SK-N-SH (cell line): ENCODE measurements at regions not wholly inside any gene's neighbourhood (a gene's known extent, or its start where the extent isn't known, plus 50 kb on each side); places are given as distances from the start of the nearest gene placed in this dataset.

ENCODE experiments used
- CTCF ChIA-PET: fragments of 300-600, 350-600 bp; formaldehyde crosslinking; extraction: SDS; loops from one replicate; lab custom pipeline; 2021; lab: Yijun Ruan, JAX
- POLR2A ChIA-PET: fragments of 350-600 bp; sonication (Branson Sonifier 250); formaldehyde crosslinking; extraction: SDS; loops from one replicate; lab custom pipeline; 2020; ENCODE audit warnings: antibody characterized with exemption, inconsistent platforms; lab: Yijun Ruan, JAX
- DNase-seq: peaks from one replicate; pipeline ENCODE4 v3.0.0; 2012
- H2AFZ ChIP-seq: fragments of 200-600 bp; sonication (generic); 2 replicates; pipeline ENCODE4 v1.8.1; 2016; ENCODE audit warnings: antibody characterized with exemption, mild to moderate bottlenecking, low read depth
- H3F3A ChIP-seq: fragments of 200-600 bp; sonication (generic); replicated peaks from 2 replicates; pipeline ENCODE3; 2016; ENCODE audit warnings: antibody characterized with exemption, mild to moderate bottlenecking; ENCODE audit not compliant: insufficient read depth
- H3K27ac ChIP-seq, 2 experiments: fragments of 200-500 bp in 1 of 2; fragments of 200-600 bp in 1 of 2; sonication (Bioruptor generic) in 1 of 2; sonication (generic), shearing (Covaris generic) in 1 of 2; 2 replicates each; pipeline versions ENCODE4 v1.5.1 to v1.6.1; 2014 to 2016; ENCODE audit warnings: low read depth in 2 of 2, inconsistent platforms in 1 of 2, low read length in 1 of 2, mild to moderate bottlenecking in 1 of 2, mixed read lengths in 1 of 2
- H3K27me3 ChIP-seq: fragments of 200-600 bp; sonication (generic), shearing (Covaris generic); 2 replicates; pipeline ENCODE4 v1.6.1; 2016; ENCODE audit warnings: mixed run types; ENCODE audit not compliant: insufficient read depth
- H3K36me3 ChIP-seq, 2 experiments: fragments of 200-500 bp in 1 of 2; fragments of 200-600 bp in 1 of 2; sonication (Bioruptor generic) in 1 of 2; sonication (generic) in 1 of 2; replicated peaks in 1 of 2; 2 replicates each; pipeline versions ENCODE3 to v1.5.1; 2014 to 2016; ENCODE audit warnings: low read length in 1 of 2, mild to moderate bottlenecking in 1 of 2; ENCODE audit not compliant: insufficient read depth in 2 of 2, control insufficient read depth in 1 of 2
- H3K4me1 ChIP-seq, 2 experiments: fragments of 200-500 bp in 1 of 2; fragments of 200-600 bp in 1 of 2; sonication (Bioruptor generic) in 1 of 2; sonication (generic), shearing (Covaris generic) in 1 of 2; 2 replicates each; pipeline versions ENCODE4 v1.5.1 to v1.6.1; 2014 to 2016; ENCODE audit warnings: low read depth in 1 of 2, low read length in 1 of 2, mixed run types in 1 of 2; ENCODE audit not compliant: insufficient read depth in 2 of 2, control insufficient read depth in 1 of 2
- H3K4me2 ChIP-seq: fragments of 200-600 bp; sonication (generic), shearing (Covaris generic); 2 replicates; pipeline ENCODE4 v1.6.1; 2017; ENCODE audit warnings: mixed run types
- H3K4me3 ChIP-seq, 2 experiments: fragments of 200-500 bp in 1 of 2; fragments of 200-600 bp in 1 of 2; sonication (Bioruptor generic) in 1 of 2; sonication (generic), shearing (Covaris generic) in 1 of 2; 2 replicates each; pipeline versions ENCODE4 v1.5.1 to v1.8.1; 2014 to 2016; ENCODE audit warnings: low read depth in 2 of 2, inconsistent platforms in 1 of 2, low read length in 1 of 2, mild to moderate bottlenecking in 1 of 2, mixed read lengths in 1 of 2, moderate library complexity in 1 of 2
- H3K79me2 ChIP-seq: fragments of 200-600 bp; sonication (generic); 2 replicates; pipeline ENCODE4 v1.8.1; 2017; ENCODE audit warnings: mild to moderate bottlenecking; ENCODE audit not compliant: insufficient read depth
- H3K9ac ChIP-seq: fragments of 200-600 bp; sonication (generic); 2 replicates; pipeline ENCODE4 v1.6.1; 2017; ENCODE audit warnings: mixed run types
- H3K9me2 ChIP-seq: fragments of 200-600 bp; sonication (generic); 2 replicates; pipeline ENCODE4 v1.6.1; 2017; ENCODE audit warnings: mixed run types
- H3K9me3 ChIP-seq: fragments of 200-600 bp; sonication (generic); 2 replicates; pipeline ENCODE4 v1.6.1; 2017; ENCODE audit warnings: mixed run types, mild to moderate bottlenecking, moderate library complexity
- H4K20me1 ChIP-seq: fragments of 200-600 bp; sonication (generic); 2 replicates; pipeline ENCODE4 v1.6.1; 2017; ENCODE audit warnings: mild to moderate bottlenecking, mixed run types; ENCODE audit not compliant: insufficient read depth
- CTCF ChIP-seq: fragments of 200-600 bp; sonication (generic); IDR thresholded peaks from 2 replicates; pipeline ENCODE4 v1.6.1; 2017; ENCODE audit warnings: antibody characterized with exemption, mild to moderate bottlenecking, moderate library complexity
- ELF1 ChIP-seq: IDR thresholded peaks from 2 replicates; pipeline ENCODE4 v1.4.0; 2012
- EZH2phosphoT487 ChIP-seq: fragments of 200-600 bp; sonication (generic); IDR thresholded peaks from 2 replicates; pipeline ENCODE4 v1.6.1; 2017; ENCODE audit warnings: low read depth, mixed run types, mild to moderate bottlenecking, antibody characterized with exemption, moderate library complexity, borderline replicate concordance
- FOSL2 ChIP-seq: IDR thresholded peaks from 2 replicates; pipeline ENCODE4 v1.4.0; 2012; ENCODE audit warnings: low read depth, mild to moderate bottlenecking, moderate library complexity, borderline replicate concordance
- FOXJ3 ChIP-seq: sonication (generic); formaldehyde crosslinking; IDR thresholded peaks from 2 replicates; pipeline ENCODE4 v1.5.1; 2020; ENCODE audit warnings: mild to moderate bottlenecking, missing genetic modification reagents
- GATA2 ChIP-seq: sonication (generic); formaldehyde crosslinking; IDR thresholded peaks from 2 replicates; pipeline ENCODE4 v1.5.0; 2020; ENCODE audit warnings: mild to moderate bottlenecking, missing genetic modification reagents
- IRF3 ChIP-seq: fragments of 150-350 bp; IDR thresholded peaks from 2 replicates; pipeline ENCODE4 v1.6.1; 2016; ENCODE audit warnings: mild to moderate bottlenecking, low read depth, low read length
- JUND ChIP-seq: IDR thresholded peaks from 2 replicates; pipeline ENCODE4 v1.4.0; 2012
- MAX ChIP-seq: IDR thresholded peaks from 2 replicates; pipeline ENCODE4 v1.4.0; 2012; ENCODE audit warnings: low read depth
- MEF2A ChIP-seq: IDR thresholded peaks from 2 replicates; pipeline ENCODE4 v1.4.0; 2012; ENCODE audit warnings: low read depth, borderline replicate concordance
- PBX3 ChIP-seq: IDR thresholded peaks from 2 replicates; pipeline ENCODE4; 2012
- RAD21 ChIP-seq: IDR thresholded peaks from 2 replicates; pipeline ENCODE4 v1.6.1; 2012; ENCODE audit warnings: mild to moderate bottlenecking, low read length
- RCOR1 ChIP-seq: fragments of 150-350 bp; IDR thresholded peaks from 2 replicates; pipeline ENCODE4 v1.6.1; 2017; ENCODE audit warnings: antibody characterized with exemption, low read length
- REST ChIP-seq: IDR thresholded peaks from 2 replicates; pipeline ENCODE4 v1.6.1; 2012; ENCODE audit warnings: mild to moderate bottlenecking, low read depth, low read length, moderate library complexity
- SIN3A ChIP-seq: IDR thresholded peaks from 2 replicates; pipeline ENCODE4 v1.6.1; 2012; ENCODE audit warnings: low read depth, mild to moderate bottlenecking, low read length, moderate library complexity, borderline replicate concordance
- YY1 ChIP-seq: IDR thresholded peaks from 2 replicates; pipeline ENCODE4 v1.4.0; 2012; ENCODE audit warnings: low read depth, mild to moderate bottlenecking
- whole genome bisulfite sequencing: methylation state at CpG from one replicate; pipeline ENCODE4 v1.1.6; 2017; ENCODE audit warnings: low lambda C conversion rate; 5-methylcytosine and 5-hydroxymethylcytosine counted together

GRCh38 chr13:104355041-104355670 lies 1288.9 kb upstream of the SLC10A2 start:
- no peak for TF ChIP-seq RAD21
- TF ChIP-seq ELF1, result no peak
- no peak for TF ChIP-seq RCOR1
- TF ChIP-seq CTCF, result no peak
- TF ChIP-seq, all 33 proteins: peak for 0
- Histone ChIP-seq H3K4me1 (peaks cover 0 to 9% of the 10 kb centered on the region in 2 experiments; a peak in 2 of 4 replicates), H3K4me3 (no peak overlapping the region), H2AFZ (no peak overlapping the region), H3K79me2 (no peaks in the 10 kb centered on the region), H3K9me2 (no peaks in the 10 kb centered on the region), H3K9me3 (no peaks in the 10 kb centered on the region), H3K9ac (no peak overlapping the region), H3K4me2 (no peak overlapping the region), H3K36me3 (no peaks in the 10 kb centered on the region), H4K20me1 (no peaks in the 10 kb centered on the region), H3F3A (no peaks in the 10 kb centered on the region), H3K27me3 (no peaks in the 10 kb centered on the region), H3K27ac (no peak overlapping the region)
- ChIA-PET CTCF (no interaction called here), POLR2A (no interaction called here)
- 57% methylated on average over 6 of the region's 6 CpGs for WGBS
- no peak for DNase-seq

GRCh38 chr13:104327211-104327610 lies 1261.0 kb upstream of the SLC10A2 start:
- DNase-seq, result no peak
- no peak overlapping the region for H3K27ac ChIP-seq
- no peak for TF ChIP-seq GATA2 (CRISPR knock-in tag)
- no peak for TF ChIP-seq SIN3A
- TF ChIP-seq JUND, result no peak
- TF ChIP-seq MAX, result no peak
- TF ChIP-seq MEF2A, result no peak
- TF ChIP-seq REST, result no peak
- TF ChIP-seq ELF1, result no peak
- no peak for TF ChIP-seq FOXJ3 (CRISPR knock-in tag)
- TF ChIP-seq PBX3, result no peak
- TF ChIP-seq EZH2phosphoT487, result no peak
- TF ChIP-seq IRF3, result no peak
- TF ChIP-seq FOSL2, result no peak
- no peak for TF ChIP-seq YY1
- no peaks in the 10 kb centered on the region for H3F3A ChIP-seq
- H3K9me2 ChIP-seq, result no peaks in the 10 kb centered on the region
- ChIA-PET POLR2A (no interaction called here), CTCF (no interaction called here)
- H3K79me2 ChIP-seq, result no peaks in the 10 kb centered on the region
- H3K36me3 ChIP-seq, result no peaks in the 10 kb centered on the region
- H3K4me1 ChIP-seq, result no peaks in the 10 kb centered on the region
- no peaks in the 10 kb centered on the region for H3K27me3 ChIP-seq
- H4K20me1 ChIP-seq, result no peaks in the 10 kb centered on the region
- H2AFZ ChIP-seq, result no peak overlapping the region
- no peak overlapping the region for H3K9ac ChIP-seq
- no peak overlapping the region for H3K4me3 ChIP-seq
- no peaks in the 10 kb centered on the region for H3K9me3 ChIP-seq
- no peak overlapping the region for H3K4me2 ChIP-seq
